EL (cell line): ENCODE measurements at regions not wholly inside any gene's neighbourhood (a gene's known extent, or its start where the extent isn't known, plus 50 kb on each side); places are given as distances from the start of the nearest gene placed in this dataset.
"Not testable (repeated sequence)": the region's sequence is repeated elsewhere in the genome, so short reads cannot be mapped to it uniquely, and the experiment has no call there.

ENCODE experiments used
- DNase-seq: peaks from one replicate; pipeline ENCODE4 v3.0.0-alpha.2; 2016

- DNase-seq: not testable (repeated sequence)
Measured at GRCh38 chr7:118956285-118956684, 731.8 kb downstream of the ANKRD7 start.

GRCh38 chr7:118969370-118969769, 744.9 kb downstream of the ANKRD7 start:
- no peak for DNase-seq

- no peak for DNase-seq
Measured at GRCh38 chr7:118971706-118972105, 747.2 kb downstream of the ANKRD7 start.

- DNase-seq: no peak
Measured at GRCh38 chr7:118974836-118975235, 750.3 kb downstream of the ANKRD7 start.

GRCh38 chr7:118995350-118995749, 770.8 kb downstream of the ANKRD7 start:
- DNase-seq: no peak

- DNase-seq: no peak
Measured at GRCh38 chr7:119007236-119007635, 782.7 kb downstream of the ANKRD7 start.

- DNase-seq: no peak
Measured at GRCh38 chr7:119010635-119011034, 786.1 kb downstream of the ANKRD7 start.

- no peak for DNase-seq
Measured at GRCh38 chr7:119026391-119026790, 801.9 kb downstream of the ANKRD7 start.

- DNase-seq: no peak
Measured at GRCh38 chr7:119028736-119029135, 804.2 kb downstream of the ANKRD7 start.

GRCh38 chr7:119032136-119032535, 807.6 kb downstream of the ANKRD7 start:
- DNase-seq: not testable (repeated sequence)

GRCh38 chr7:119033641-119034040, 809.1 kb downstream of the ANKRD7 start:
- DNase-seq: no peak

- no peak for DNase-seq
Measured at GRCh38 chr7:119037941-119038340, 813.4 kb downstream of the ANKRD7 start.

- no peak for DNase-seq
Measured at GRCh38 chr7:119046068-119046467, 821.6 kb downstream of the ANKRD7 start.

GRCh38 chr7:119065966-119066365, 841.5 kb downstream of the ANKRD7 start:
- DNase-seq: no peak

- no peak for DNase-seq
Measured at GRCh38 chr7:119086026-119086425, 861.5 kb downstream of the ANKRD7 start.

- no peak for DNase-seq
Measured at GRCh38 chr7:119090851-119091250, 866.3 kb downstream of the ANKRD7 start.

GRCh38 chr7:119096683-119097082, 872.2 kb downstream of the ANKRD7 start:
- DNase-seq: no peak

GRCh38 chr7:119100611-119101258, 876.2 kb downstream of the ANKRD7 start:
- not testable (repeated sequence) for DNase-seq

GRCh38 chr7:119102291-119102690, 877.8 kb downstream of the ANKRD7 start:
- DNase-seq: no peak

GRCh38 chr7:119105381-119105780, 880.9 kb downstream of the ANKRD7 start:
- no peak for DNase-seq

- no peak for DNase-seq
Measured at GRCh38 chr7:119123326-119123725, 898.8 kb downstream of the ANKRD7 start.

GRCh38 chr7:119127706-119128105, 903.2 kb downstream of the ANKRD7 start:
- DNase-seq: no peak

- DNase-seq: no peak
Measured at GRCh38 chr7:119132436-119132835, 907.9 kb downstream of the ANKRD7 start.

GRCh38 chr7:119167431-119167830, 942.9 kb downstream of the ANKRD7 start:
- DNase-seq: no peak

- DNase-seq: no peak
Measured at GRCh38 chr7:119172043-119172442, 947.5 kb downstream of the ANKRD7 start.
